T-helper 2 cell treated with Interferon-gamma antibody and Interleukin-4, amounts not matched to agents 5 μg/mL and 100 μg/mL, for 36 hours (primary cell): ENCODE measurements at regions not wholly inside any gene's neighbourhood (a gene's known extent, or its start where the extent isn't known, plus 50 kb on each side); places are given as distances from the start of the nearest gene placed in this dataset.

Experiments
- DNase-seq: peaks from one replicate; pipeline ENCODE4 v3.0.0; 2021; ENCODE audit warnings: low spot score
- H3K27ac Mint-ChIP-seq: one replicate; pipeline ENCODE4 v1.8.0; 2021; ENCODE audit warnings: mild to moderate bottlenecking, mixed read lengths
- H3K27me3 Mint-ChIP-seq: one replicate; pipeline ENCODE4 v1.8.0; 2021; ENCODE audit warnings: low read depth, mixed read lengths
- H3K36me3 Mint-ChIP-seq: one replicate; pipeline ENCODE4 v1.8.0; 2021; ENCODE audit warnings: low read depth, mixed read lengths
- H3K4me1 Mint-ChIP-seq: one replicate; pipeline ENCODE4 v1.8.0; 2021; ENCODE audit warnings: low read depth, mixed read lengths
- H3K4me3 Mint-ChIP-seq: one replicate; pipeline ENCODE4 v1.8.0; 2022; ENCODE audit warnings: mild to moderate bottlenecking, moderate library complexity, mixed read lengths
- H3K9me3 Mint-ChIP-seq: one replicate; pipeline ENCODE4 v1.8.0; 2021; ENCODE audit warnings: mixed read lengths

DNA sequence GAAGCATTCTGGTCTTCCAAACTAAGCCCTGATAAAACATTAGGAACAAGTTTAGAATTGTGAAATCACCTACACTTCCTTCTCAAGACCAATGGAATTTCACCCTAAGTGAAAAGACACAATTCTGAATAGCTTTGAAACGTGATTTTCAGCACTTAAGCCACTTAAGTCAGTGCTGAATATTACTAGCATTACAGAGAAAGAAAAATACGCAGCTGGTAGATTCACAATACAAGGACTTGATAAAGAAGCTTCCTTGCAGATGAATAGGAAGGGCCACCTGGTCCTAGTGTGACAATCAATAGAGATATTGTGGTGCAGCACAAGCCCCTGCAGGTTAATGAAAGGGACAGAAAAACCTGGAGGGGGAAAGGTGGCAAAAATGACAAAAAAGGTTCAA lies 353.1 kb upstream of the ALCAM start:
- no peaks in the 10 kb centered on the region for H3K9me3 Mint-ChIP-seq
- H3K36me3 Mint-ChIP-seq: no peaks in the 10 kb centered on the region
- no peak overlapping the region for H3K27ac Mint-ChIP-seq

GRCh38 chr3:105014631-105015030 lies 352.1 kb upstream of the ALCAM start:
- H3K4me1 Mint-ChIP-seq: no peaks in the 10 kb centered on the region
- no peak for DNase-seq
- H3K9me3 Mint-ChIP-seq: no peaks in the 10 kb centered on the region
- H3K4me3 Mint-ChIP-seq: no peak overlapping the region
- H3K36me3 Mint-ChIP-seq: no peaks in the 10 kb centered on the region
- no peak overlapping the region for H3K27ac Mint-ChIP-seq
- no peaks in the 10 kb centered on the region for H3K27me3 Mint-ChIP-seq

More for the DNA sequence above, 353.1 kb upstream of the ALCAM start:
- H3K27me3 Mint-ChIP-seq: no peaks in the 10 kb centered on the region
- H3K4me1 Mint-ChIP-seq: no peaks in the 10 kb centered on the region
- no peak for DNase-seq
- no peak overlapping the region for H3K4me3 Mint-ChIP-seq

- no peaks in the 10 kb centered on the region for H3K9me3 Mint-ChIP-seq
- no peak overlapping the region for H3K27ac Mint-ChIP-seq
- no peaks in the 10 kb centered on the region for H3K4me1 Mint-ChIP-seq
- H3K27me3 Mint-ChIP-seq: no peaks in the 10 kb centered on the region
- DNase-seq: no peak
- no peak overlapping the region for H3K4me3 Mint-ChIP-seq
- H3K36me3 Mint-ChIP-seq: no peaks in the 10 kb centered on the region
Observed at GRCh38 chr3:105022813-105023212, 343.9 kb upstream of the ALCAM start.

- no peaks in the 10 kb centered on the region for H3K9me3 Mint-ChIP-seq
- H3K27me3 Mint-ChIP-seq: no peaks in the 10 kb centered on the region
- no peaks in the 10 kb centered on the region for H3K36me3 Mint-ChIP-seq
- no peak overlapping the region for H3K27ac Mint-ChIP-seq
- H3K4me3 Mint-ChIP-seq: no peak overlapping the region
- no peaks in the 10 kb centered on the region for H3K4me1 Mint-ChIP-seq
- no peak for DNase-seq
Observed at GRCh38 chr3:105030211-105030610, 336.5 kb upstream of the ALCAM start.

- Mint-ChIP-seq H3K27ac (no peak overlapping the region), H3K4me1 (no peaks in the 10 kb centered on the region), H3K36me3 (no peaks in the 10 kb centered on the region), H3K9me3 (no peaks in the 10 kb centered on the region), H3K27me3 (no peaks in the 10 kb centered on the region), H3K4me3 (no peak overlapping the region)
- DNase-seq: no peak
Observed at GRCh38 chr3:105032541-105032940, 334.2 kb upstream of the ALCAM start.

DNA sequence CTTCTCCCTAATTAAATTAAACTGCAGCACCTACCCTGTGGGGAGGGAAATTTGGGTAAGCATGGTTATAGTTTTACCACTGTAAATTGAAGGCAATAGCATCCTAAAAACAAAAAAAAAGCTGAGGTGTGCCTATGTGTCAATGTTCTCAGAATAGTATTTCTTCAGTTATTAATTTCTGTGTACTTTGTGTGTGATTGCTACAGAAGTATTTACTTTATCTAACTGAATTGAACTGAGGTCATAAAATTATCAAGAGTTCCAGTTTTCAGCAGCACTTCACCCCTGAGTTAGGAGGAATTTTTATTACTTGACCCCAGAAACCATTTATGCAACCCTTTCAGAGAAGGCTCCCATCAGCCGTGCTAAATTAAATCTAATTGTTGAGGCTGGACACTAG lies 333.6 kb upstream of the ALCAM start:
- H3K27me3 Mint-ChIP-seq: no peaks in the 10 kb centered on the region
- no peak for DNase-seq
- H3K27ac Mint-ChIP-seq: no peak overlapping the region
- H3K9me3 Mint-ChIP-seq: no peaks in the 10 kb centered on the region
- H3K36me3 Mint-ChIP-seq: no peaks in the 10 kb centered on the region
- no peak overlapping the region for H3K4me3 Mint-ChIP-seq
- no peaks in the 10 kb centered on the region for H3K4me1 Mint-ChIP-seq

- H3K36me3 Mint-ChIP-seq: no peaks in the 10 kb centered on the region
- H3K4me1 Mint-ChIP-seq: no peaks in the 10 kb centered on the region
- no peak overlapping the region for H3K4me3 Mint-ChIP-seq
- no peak for DNase-seq
- no peaks in the 10 kb centered on the region for H3K27me3 Mint-ChIP-seq
- no peak overlapping the region for H3K27ac Mint-ChIP-seq
- no peaks in the 10 kb centered on the region for H3K9me3 Mint-ChIP-seq
Observed at GRCh38 chr3:105039004-105039403, 327.7 kb upstream of the ALCAM start.

DNA sequence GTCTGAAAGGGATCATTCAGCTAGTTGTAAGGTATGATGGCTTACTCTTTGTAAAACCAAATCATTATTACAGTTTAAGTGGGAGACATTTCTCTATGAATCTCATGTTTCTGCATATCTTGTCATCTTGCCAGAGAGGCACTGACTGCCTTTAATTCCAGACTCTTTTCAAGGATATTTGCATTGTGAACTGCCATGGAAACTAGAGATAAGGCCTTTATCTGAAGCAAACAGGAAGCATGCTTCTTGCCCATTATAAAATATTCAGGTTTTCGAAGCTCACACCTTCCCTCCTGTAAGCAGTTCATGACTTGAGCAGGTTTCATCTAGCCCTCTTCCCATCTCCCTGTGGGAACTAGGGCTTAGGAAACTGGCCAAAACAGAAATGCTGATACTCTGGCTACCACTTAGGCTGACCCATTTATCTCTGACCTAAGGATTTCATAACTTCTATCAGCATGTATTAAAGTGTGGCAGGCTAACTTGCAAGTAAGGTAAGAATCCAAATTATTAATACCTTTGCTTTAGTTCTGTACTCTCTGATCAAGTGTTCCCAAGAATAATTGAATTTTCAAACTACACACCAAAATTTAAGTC lies 326.6 kb upstream of the ALCAM start:
- no peaks in the 10 kb centered on the region for H3K9me3 Mint-ChIP-seq
- H3K27me3 Mint-ChIP-seq: no peaks in the 10 kb centered on the region
- H3K4me1 Mint-ChIP-seq: no peaks in the 10 kb centered on the region
- DNase-seq: no peak
- no peaks in the 10 kb centered on the region for H3K36me3 Mint-ChIP-seq
- H3K27ac Mint-ChIP-seq: no peak overlapping the region
- no peak overlapping the region for H3K4me3 Mint-ChIP-seq

- DNase-seq: no peak
- Mint-ChIP-seq H3K4me3 (no peak overlapping the region), H3K4me1 (no peaks in the 10 kb centered on the region), H3K9me3 (no peaks in the 10 kb centered on the region), H3K27me3 (no peaks in the 10 kb centered on the region), H3K27ac (no peak overlapping the region), H3K36me3 (no peaks in the 10 kb centered on the region)
Observed at GRCh38 chr3:105042586-105042985, 324.1 kb upstream of the ALCAM start.

DNA sequence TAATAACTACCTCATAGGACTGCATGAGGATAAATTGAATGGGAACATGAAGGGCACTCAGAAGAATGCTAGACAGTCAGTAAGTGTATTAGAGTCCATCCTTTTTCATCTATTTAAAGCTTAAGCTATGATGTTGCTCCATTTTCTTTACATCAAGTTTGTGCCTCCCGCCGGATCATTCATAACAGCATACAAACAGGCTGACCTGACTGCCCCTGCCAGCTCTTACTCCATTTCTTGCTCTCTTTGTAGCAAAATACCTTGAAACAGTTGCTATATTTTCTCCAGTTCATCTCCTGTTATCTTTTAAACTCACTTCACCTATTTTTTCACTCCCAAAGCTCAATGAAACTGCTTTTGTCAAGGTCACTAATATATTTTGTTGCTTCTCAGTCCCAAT lies 315.6 kb upstream of the ALCAM start:
- Mint-ChIP-seq H3K27me3 (no peaks in the 10 kb centered on the region), H3K36me3 (no peaks in the 10 kb centered on the region), H3K9me3 (no peaks in the 10 kb centered on the region), H3K27ac (no peak overlapping the region), H3K4me3 (no peak overlapping the region), H3K4me1 (no peaks in the 10 kb centered on the region)
- no peak for DNase-seq

- Mint-ChIP-seq H3K27ac (no peak overlapping the region), H3K9me3 (no peaks in the 10 kb centered on the region), H3K27me3 (no peaks in the 10 kb centered on the region), H3K4me3 (no peak overlapping the region), H3K36me3 (no peaks in the 10 kb centered on the region), H3K4me1 (no peaks in the 10 kb centered on the region)
- DNase-seq: no peak
Observed at GRCh38 chr3:105051972-105052371, 314.7 kb upstream of the ALCAM start.

DNA sequence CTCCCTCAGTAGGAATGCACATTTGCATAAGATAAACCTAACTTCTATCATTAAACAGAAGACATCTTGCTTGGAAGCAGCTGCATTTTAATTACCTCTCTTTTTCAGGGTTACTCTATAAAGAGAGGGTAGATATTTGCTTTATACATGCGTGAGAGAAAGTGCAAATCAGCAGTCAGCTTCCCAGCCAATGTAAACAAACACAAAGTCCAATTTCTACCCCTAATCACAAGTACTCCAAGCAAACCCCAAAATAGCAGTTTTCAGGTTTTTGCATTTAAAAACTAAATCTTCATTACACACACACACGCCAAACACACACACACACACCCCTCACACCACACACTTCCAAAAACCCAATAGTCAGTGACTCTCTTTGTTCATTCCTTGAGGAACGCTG lies 303.9 kb upstream of the ALCAM start:
- no peaks in the 10 kb centered on the region for H3K9me3 Mint-ChIP-seq
- no peak overlapping the region for H3K4me3 Mint-ChIP-seq
- no peak overlapping the region for H3K27ac Mint-ChIP-seq
- no peak for DNase-seq
- H3K36me3 Mint-ChIP-seq: no peaks in the 10 kb centered on the region
- H3K4me1 Mint-ChIP-seq: no peaks in the 10 kb centered on the region
- no peaks in the 10 kb centered on the region for H3K27me3 Mint-ChIP-seq

DNA sequence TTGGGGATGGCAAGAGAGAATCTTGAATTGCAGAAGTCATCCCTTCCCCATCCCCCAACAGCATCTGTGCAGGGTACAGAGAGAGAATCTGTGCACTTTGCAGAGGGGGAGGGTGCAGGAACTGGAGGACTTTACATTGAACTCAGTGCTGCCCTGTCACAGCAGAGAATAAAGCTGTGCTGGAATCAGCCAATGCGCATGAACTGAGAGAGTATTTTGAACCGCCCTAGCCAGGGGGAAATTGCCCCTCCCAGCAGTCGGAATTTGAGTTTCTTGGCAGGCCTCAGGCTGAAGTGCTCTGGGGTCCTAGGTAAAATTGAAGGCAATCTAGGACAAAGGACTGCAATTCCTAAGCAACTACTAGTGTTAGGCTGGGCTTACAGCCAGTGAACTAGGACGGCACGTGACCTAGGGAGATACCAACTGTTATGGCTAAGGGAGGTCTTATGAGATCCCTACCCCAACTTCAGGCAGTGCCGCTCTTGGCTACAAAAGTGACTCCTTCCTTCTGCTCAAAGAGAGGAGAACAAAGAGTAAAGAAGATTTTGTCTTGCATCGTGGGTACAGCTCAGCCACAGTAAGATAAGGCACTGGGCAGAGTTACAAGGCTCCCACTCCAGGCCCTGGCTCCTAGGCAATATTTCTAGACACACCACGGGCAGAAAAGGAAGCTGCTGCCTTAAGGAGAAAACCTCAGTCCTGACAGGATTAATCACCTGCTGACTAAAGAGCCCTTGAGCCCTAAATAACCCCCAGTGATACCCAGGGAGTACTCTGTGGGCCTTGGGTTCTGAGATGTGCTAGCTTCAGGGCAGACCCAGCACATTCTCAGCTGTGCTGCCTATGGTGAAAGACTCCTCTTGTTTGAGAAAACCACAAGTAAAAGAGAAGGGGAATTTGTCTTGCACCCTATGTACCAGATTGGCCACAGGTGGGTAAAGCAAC lies 300.5 kb upstream of the ALCAM start:
- Mint-ChIP-seq H3K9me3 (no peaks in the 10 kb centered on the region), H3K4me3 (no peak overlapping the region), H3K36me3 (no peaks in the 10 kb centered on the region), H3K27me3 (no peaks in the 10 kb centered on the region), H3K27ac (no peak overlapping the region), H3K4me1 (no peaks in the 10 kb centered on the region)
- no peak for DNase-seq

DNA sequence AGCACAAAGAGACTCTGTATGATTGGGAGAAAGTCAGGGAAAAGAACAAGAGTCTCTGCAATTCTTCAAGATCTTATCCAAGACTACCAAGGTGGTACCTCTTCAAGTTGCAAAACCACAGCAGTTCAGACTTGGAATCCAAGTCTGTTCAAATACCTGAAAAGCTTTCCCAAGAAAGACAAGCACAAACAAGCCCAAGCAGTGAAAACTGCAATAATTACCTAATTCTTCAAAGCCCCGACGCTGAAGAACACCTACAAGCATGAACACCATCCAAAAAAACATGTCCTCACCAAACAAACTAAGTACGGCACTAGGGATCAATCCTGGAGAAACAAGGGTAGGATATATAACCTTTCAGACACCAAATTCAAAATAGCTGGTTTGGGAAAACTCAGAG lies 299.3 kb upstream of the ALCAM start:
- H3K9me3 Mint-ChIP-seq: no peaks in the 10 kb centered on the region
- no peak for DNase-seq
- H3K27me3 Mint-ChIP-seq: no peaks in the 10 kb centered on the region
- no peak overlapping the region for H3K27ac Mint-ChIP-seq
- no peak overlapping the region for H3K4me3 Mint-ChIP-seq
- H3K4me1 Mint-ChIP-seq: no peaks in the 10 kb centered on the region
- H3K36me3 Mint-ChIP-seq: no peaks in the 10 kb centered on the region
